GM23338 (cell line): ENCODE measurements at regions not wholly inside any gene's neighbourhood (a gene's known extent, or its start where the extent isn't known, plus 50 kb on each side); places are given as distances from the start of the nearest gene placed in this dataset.

Experiments used
- ATAC-seq: fragments of 200-7000 bp; cut with Tn5 transposase; 3 replicates; pipeline ENCODE4 v1.9.1; 2020
- DNase-seq: peaks from one replicate; pipeline ENCODE4 v3.0.0-alpha.2; 2015; ENCODE audit warnings: low spot score
- H2AFZ ChIP-seq: fragments of 200-600 bp; sonication (generic); 2 replicates; pipeline ENCODE4 v1.8.0; 2016; ENCODE audit warnings: antibody characterized with exemption, mild to moderate bottlenecking, moderate library complexity
- H3F3A ChIP-seq: fragments of 200-600 bp; sonication (generic); replicated peaks from 2 replicates; pipeline ENCODE4 v1.8.0; 2017; ENCODE audit warnings: antibody characterized with exemption, mixed run types, low read depth
- H3K27ac ChIP-seq: fragments of 200-600 bp; sonication (generic); 2 replicates; pipeline ENCODE4 v1.6.1; 2016; ENCODE audit warnings: low read depth
- H3K27me3 ChIP-seq: fragments of 200-600 bp; sonication (generic); 2 replicates; pipeline ENCODE4 v1.8.0; 2016; ENCODE audit warnings: mild to moderate bottlenecking, mixed run types, moderate library complexity; ENCODE audit not compliant: insufficient read depth
- H3K36me3 ChIP-seq: fragments of 200-600 bp; sonication (generic); 2 replicates; pipeline ENCODE4 v1.8.0; 2016; ENCODE audit warnings: mild to moderate bottlenecking; ENCODE audit not compliant: insufficient read depth
- H3K4me1 ChIP-seq: fragments of 200-600 bp; sonication (generic); 2 replicates; pipeline ENCODE4 v1.8.0; 2016; ENCODE audit warnings: mild to moderate bottlenecking, moderate library complexity; ENCODE audit not compliant: insufficient read depth
- H3K4me2 ChIP-seq: fragments of 200-600 bp; sonication (generic); 2 replicates; pipeline ENCODE4 v1.7.1; 2017; ENCODE audit warnings: mixed run types
- H3K4me3 ChIP-seq: fragments of 200-600 bp; sonication (generic); 2 replicates; pipeline ENCODE4 v1.6.1; 2016; ENCODE audit warnings: mixed run types
- H3K79me2 ChIP-seq: fragments of 200-600 bp; sonication (generic); replicated peaks from 2 replicates; pipeline ENCODE4 v1.8.0; 2017; ENCODE audit warnings: mild to moderate bottlenecking; ENCODE audit not compliant: insufficient read depth
- H3K9me2 ChIP-seq: fragments of 200-600 bp; sonication (generic); 2 replicates; pipeline ENCODE4 v1.8.0; 2017; ENCODE audit not compliant: insufficient read depth
- H4K20me1 ChIP-seq: fragments of 200-600 bp; sonication (generic); replicated peaks from 2 replicates; pipeline ENCODE4 v1.8.0; 2017; ENCODE audit warnings: mild to moderate bottlenecking; ENCODE audit not compliant: insufficient read depth
- H3K27ac Mint-ChIP-seq: 2 replicates; pipeline ENCODE4 v1.8.0; 2020; ENCODE audit warnings: inconsistent platforms, mild to moderate bottlenecking, moderate library complexity, mixed read lengths
- H3K27me3 Mint-ChIP-seq: 3 replicates; pipeline ENCODE4 v1.8.0; 2022; ENCODE audit warnings: low read depth, mild to moderate bottlenecking, moderate library complexity, mixed read lengths, inconsistent platforms; ENCODE audit not compliant: insufficient read depth, poor library complexity
- H3K36me3 Mint-ChIP-seq: 3 replicates; pipeline ENCODE4 v1.8.0; 2021; ENCODE audit warnings: low read depth, mild to moderate bottlenecking, inconsistent platforms, moderate library complexity, mixed read lengths
- H3K4me1 Mint-ChIP-seq: 3 replicates; pipeline ENCODE4 v1.8.0; 2020; ENCODE audit warnings: mild to moderate bottlenecking, inconsistent platforms, mixed read lengths
- H3K4me3 Mint-ChIP-seq: 3 replicates; pipeline ENCODE4 v1.8.0; 2021; ENCODE audit warnings: moderate library complexity, mild to moderate bottlenecking, inconsistent platforms, mixed read lengths
- H3K9me3 Mint-ChIP-seq: 3 replicates; pipeline ENCODE4 v1.8.0; 2020; ENCODE audit warnings: moderate library complexity, mild to moderate bottlenecking, inconsistent platforms, mixed read lengths
- CREB1 ChIP-seq: fragments of 250-450 bp; sonication (Bioruptor Pico); IDR thresholded peaks from 2 replicates; pipeline ENCODE4 v1.5.0; 2020; ENCODE audit warnings: low read depth, mild to moderate bottlenecking, moderate library complexity
- CTCF ChIP-seq, 2 experiments: fragments of 200-600 bp in 1 of 2; sonication (generic) in 1 of 2; conservative IDR thresholded peaks; 2 replicates each; pipeline versions ENCODE4 v1.5.1 to v1.6.1; 2016 to 2017; ENCODE audit warnings: antibody characterized with exemption in 2 of 2, low read depth in 2 of 2, mild to moderate bottlenecking in 2 of 2, moderate library complexity in 1 of 2
- EZH2 ChIP-seq: fragments of 200-600 bp; sonication (generic); IDR thresholded peaks from one replicate; pipeline ENCODE4 v1.8.0; 2017; ENCODE audit warnings: antibody characterized with exemption, mild to moderate bottlenecking, low read depth; ENCODE audit not compliant: unreplicated experiment
- EZH2phosphoT487 ChIP-seq: fragments of 200-600 bp; sonication (generic); IDR thresholded peaks from one replicate; pipeline ENCODE4 v1.8.1; 2018; ENCODE audit warnings: antibody characterized with exemption; ENCODE audit not compliant: unreplicated experiment
- NANOG ChIP-seq: IDR thresholded peaks from 2 replicates; pipeline ENCODE4 v1.6.1; 2016; ENCODE audit warnings: antibody characterized with exemption, borderline replicate concordance
- ZNF114 ChIP-seq: fragments of 250-450 bp; sonication (Bioruptor Pico); IDR thresholded peaks from 2 replicates; pipeline ENCODE4 v1.5.0; 2020; ENCODE audit warnings: mild to moderate bottlenecking, moderate library complexity
- ZNF462 ChIP-seq: fragments of 250-450 bp; sonication (Bioruptor Pico); IDR thresholded peaks from 2 replicates; pipeline ENCODE4 v1.5.0; 2020; ENCODE audit warnings: mild to moderate bottlenecking, moderate library complexity

GRCh38 chr9:135397142-135397541 is 82.4 kb upstream of the PPP1R26 start (continued):
- TF ChIP-seq ZNF462 (no peak), ZNF114 (no peak), EZH2 (no peak), CTCF (conservative IDR thresholded peaks at IDR 0.05; ENCODE audit: low read depth in 2 of 2) (no peak), NANOG (no peak)

- H3K4me1 Mint-ChIP-seq: no peaks in the 10 kb centered on the region; the same call in 2 of the 3 replicates
- ATAC-seq (no peak), DNase-seq (no peak)
- Histone ChIP-seq H3K4me3 (no peak overlapping the region), H3K79me2 (no peaks in the 10 kb centered on the region), H3K27ac (no peak overlapping the region), H3F3A (no peaks in the 10 kb centered on the region), H3K36me3 (no peaks in the 10 kb centered on the region), H3K4me2 (no peak overlapping the region), H3K9me2 (no peaks in the 10 kb centered on the region), H3K27me3 (no peaks in the 10 kb centered on the region), H2AFZ (no peak overlapping the region), H3K4me1 (no peaks in the 10 kb centered on the region), H4K20me1 (no peaks in the 10 kb centered on the region)
- no peak overlapping the region for H3K27ac Mint-ChIP-seq
- peaks cover 40% of the 10 kb centered on the region for H3K9me3 Mint-ChIP-seq
- H3K4me3 Mint-ChIP-seq: no peak overlapping the region
- H3K27me3 Mint-ChIP-seq: peaks cover 25% of the 10 kb centered on the region
- H3K36me3 Mint-ChIP-seq: peaks cover 10% of the 10 kb centered on the region
- TF ChIP-seq ZNF462 (no peak), EZH2phosphoT487 (no peak), CREB1 (no peak)
Observed at GRCh38 chr9:135399000-135399649, 80.5 kb upstream of the PPP1R26 start.
